B cell (primary cell): ENCODE measurements at regions not wholly inside any gene's neighbourhood (a gene's known extent, or its start where the extent isn't known, plus 50 kb on each side); places are given as distances from the start of the nearest gene placed in this dataset.

Experiments used
- ATAC-seq: fragments of 200-7000 bp; cut with Tn5 transposase; one replicate; pipeline ENCODE4 v1.10.0; 2021; ENCODE audit warnings: low read depth, mild to moderate bottlenecking, moderate number of reproducible peaks, moderate library complexity
- CTCF ChIA-PET: fragments of 350-600 bp; sonication (Branson Sonifier 250); formaldehyde crosslinking; loops from one replicate; lab custom pipeline; 2021; ENCODE audit warnings: antibody characterized with exemption, inconsistent platforms; lab: Charles Lee
- POLR2A ChIA-PET: fragments of 350-600 bp; sonication (Branson Sonifier 250); formaldehyde crosslinking; loops from one replicate; lab custom pipeline; 2021; ENCODE audit warnings: antibody characterized with exemption; lab: Charles Lee
- DNase-seq: peaks from one replicate; pipeline ENCODE4 v3.0.0; 2013
- H2AFZ ChIP-seq: 2 replicates; pipeline ENCODE4 v1.6.1; 2012; ENCODE audit warnings: mild to moderate bottlenecking, low read depth, low read length; ENCODE audit not compliant: insufficient read depth, poor library complexity, severe bottlenecking
- H3K27ac ChIP-seq, 2 donors: 1 replicate in 1 of 2; 2 replicates in 1 of 2; pipeline ENCODE4 v1.5.1; 2012 to 2013; ENCODE audit warnings: low read length in 2 of 2, mild to moderate bottlenecking in 2 of 2, moderate library complexity in 1 of 2
- H3K27me3 ChIP-seq, 4 experiments: fragments of 200-600 bp in 1 of 4; sonication (generic) in 1 of 4; replicated peaks in 1 of 4; 1 replicate in 2 of 4; 2 replicates in 2 of 4; pipeline versions ENCODE4 v1.6.1 to v1.7.0; 2013 to 2016; ENCODE audit warnings: low read length in 3 of 4, mild to moderate bottlenecking in 2 of 4, mixed read lengths in 1 of 4, moderate library complexity in 1 of 4; ENCODE audit not compliant: insufficient read depth in 4 of 4, control insufficient read depth in 3 of 4; ENCODE audit errors: control extremely low read depth in 1 of 4
- H3K36me3 ChIP-seq, 2 experiments: replicated peaks in 1 of 2; 1 replicate in 1 of 2; 2 replicates in 1 of 2; pipeline versions ENCODE4 v1.6.1 to v1.7.1; 2013; ENCODE audit warnings: low read length in 1 of 2; ENCODE audit not compliant: insufficient read depth in 2 of 2, control insufficient read depth in 1 of 2; ENCODE audit errors: control extremely low read depth in 1 of 2, extremely low read depth in 1 of 2
- H3K4me1 ChIP-seq, 2 donors: fragments of 200-600 bp in 1 of 2; sonication (generic) in 1 of 2; 1 replicate in 1 of 2; 2 replicates in 1 of 2; pipeline versions ENCODE4 v1.5.1 to v1.6.1; 2013 to 2017; ENCODE audit warnings: low read length in 2 of 2; ENCODE audit not compliant: control insufficient read depth in 2 of 2, insufficient read depth in 2 of 2
- H3K4me2 ChIP-seq: replicated peaks from 2 replicates; pipeline ENCODE3; 2012; ENCODE audit warnings: mild to moderate bottlenecking, low read depth, low read length; ENCODE audit not compliant: poor library complexity, severe bottlenecking
- H3K4me3 ChIP-seq, 5 experiments: fragments of 200-600 bp in 1 of 5; sonication (generic) in 1 of 5; 1 replicate in 3 of 5; 2 replicates in 2 of 5; pipeline versions ENCODE4 v1.5.1 to v1.7.0; 2011 to 2016; ENCODE audit warnings: low read length in 4 of 5, mild to moderate bottlenecking in 4 of 5, low read depth in 2 of 5, control low read depth in 1 of 5, moderate library complexity in 1 of 5; ENCODE audit not compliant: insufficient read depth in 1 of 5; ENCODE audit errors: control extremely low read depth in 1 of 5, extremely low read depth in 1 of 5
- H3K79me2 ChIP-seq: fragments of 200-600 bp; sonication (generic); one replicate; pipeline ENCODE4 v1.6.0; 2016; ENCODE audit warnings: low read length; ENCODE audit not compliant: control insufficient read depth, insufficient read depth
- H3K9ac ChIP-seq: fragments of 200-600 bp; sonication (generic); 2 replicates; pipeline ENCODE4 v1.6.1; 2017; ENCODE audit warnings: mild to moderate bottlenecking, low read length, moderate library complexity
- H3K9me3 ChIP-seq, 3 donors: one replicate each; pipeline versions ENCODE4 v1.6.1 to v1.7.1; 2013; ENCODE audit warnings: low read length in 2 of 3; ENCODE audit not compliant: control insufficient read depth in 2 of 3, insufficient read depth in 1 of 3; ENCODE audit errors: control extremely low read depth in 1 of 3
- H4K20me1 ChIP-seq: 2 replicates; pipeline ENCODE4 v1.6.0; 2012; ENCODE audit warnings: mild to moderate bottlenecking, low read length; ENCODE audit not compliant: insufficient read depth, control insufficient read depth, poor library complexity, severe bottlenecking
- H3K27ac Mint-ChIP-seq: one replicate; pipeline ENCODE4 v1.8.0; 2021; ENCODE audit warnings: mixed read lengths
- H3K27me3 Mint-ChIP-seq: one replicate; pipeline ENCODE4 v1.8.0; 2021; ENCODE audit warnings: mixed read lengths
- H3K4me1 Mint-ChIP-seq: one replicate; pipeline ENCODE4 v1.8.0; 2021; ENCODE audit warnings: mixed read lengths
- H3K4me3 Mint-ChIP-seq: one replicate; pipeline ENCODE4 v1.8.0; 2021; ENCODE audit warnings: mixed read lengths
- H3K9me3 Mint-ChIP-seq: one replicate; pipeline ENCODE4 v1.8.0; 2022; ENCODE audit warnings: mixed read lengths; ENCODE audit not compliant: insufficient read depth
- CTCF ChIP-seq: fragments of 200-600 bp; IDR thresholded peaks from one replicate; pipeline ENCODE4 v1.8.0; 2022; ENCODE audit warnings: antibody characterized with exemption, mild to moderate bottlenecking
- EZH2 ChIP-seq: IDR thresholded peaks from 2 replicates; pipeline ENCODE4 v1.6.1; 2012; ENCODE audit warnings: borderline replicate concordance, low read depth, mild to moderate bottlenecking, moderate library complexity, low read length; ENCODE audit not compliant: insufficient read depth, poor library complexity, severe bottlenecking
- WGBS: methylation state at CpG from one replicate; pipeline ENCODE4 v1.1.5; 2013; ENCODE audit warnings: missing lambda C conversion rate; ENCODE audit not compliant: insufficient coverage; 5-methylcytosine and 5-hydroxymethylcytosine counted together
- intact Hi-C: fragments of 100-400 bp; cut with micrococcal nuclease; formaldehyde crosslinking; loops from one replicate; pipeline ENCODE4 v1.10.0; 2022

DNA sequence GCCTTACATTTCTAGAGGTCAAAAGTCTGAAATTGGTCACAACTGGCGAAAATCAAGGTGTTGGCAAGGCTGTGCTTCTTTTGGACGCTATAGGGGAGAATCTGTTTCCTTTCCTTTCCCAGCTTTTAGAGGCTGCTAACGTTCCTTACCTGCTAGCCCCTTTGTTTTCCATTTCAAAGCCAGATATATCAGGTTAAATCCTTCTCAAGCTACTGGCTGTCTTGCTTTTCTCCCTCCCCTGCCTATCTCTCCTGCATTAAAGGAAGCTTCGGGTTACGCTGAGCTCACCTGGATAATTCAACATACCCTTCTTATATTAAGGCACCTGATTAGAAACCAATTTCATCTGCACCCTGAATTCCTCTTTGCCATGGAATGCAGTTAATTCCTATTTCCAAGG, 1569.7 kb upstream of the SLC10A2 start:
- H3K4me1 ChIP-seq = no peaks in the 10 kb centered on the region
- Mint-ChIP-seq H3K4me3 (no peak overlapping the region), H3K4me1 (no peaks in the 10 kb centered on the region), H3K27me3 (no peaks in the 10 kb centered on the region), H3K27ac (no peak overlapping the region), H3K9me3 (no peaks in the 10 kb centered on the region)
- H3K4me2 ChIP-seq = no peak overlapping the region
- H3K36me3 ChIP-seq = no peaks in the 10 kb centered on the region
- ATAC-seq (no peak), DNase-seq (no peak)
- 85% methylated on average over 5 of the region's 5 CpGs for WGBS
- CTCF ChIA-PET = no interaction called here
- H4K20me1 ChIP-seq = no peaks in the 10 kb centered on the region
- no peaks in the 10 kb centered on the region for H3K9me3 ChIP-seq
- intact Hi-C loops = no loop called here
- TF ChIP-seq EZH2 = no peak
- TF ChIP-seq CTCF = no peak
- no peaks in the 10 kb centered on the region for H3K27me3 ChIP-seq
- no peak overlapping the region for H3K4me3 ChIP-seq
- POLR2A ChIA-PET = no interaction called here
- no peak overlapping the region for H2AFZ ChIP-seq
- H3K9ac ChIP-seq = no peak overlapping the region
- no peaks in the 10 kb centered on the region for H3K79me2 ChIP-seq
- H3K27ac ChIP-seq = no peak overlapping the region

- POLR2A ChIA-PET = no interaction called here
- Histone ChIP-seq H2AFZ (no peak overlapping the region), H3K9ac (no peak overlapping the region), H3K27me3 (no peaks in the 10 kb centered on the region), H3K4me2 (no peak overlapping the region), H3K27ac (no peak overlapping the region), H4K20me1 (no peaks in the 10 kb centered on the region), H3K4me1 (no peaks in the 10 kb centered on the region), H3K4me3 (no peak overlapping the region), H3K79me2 (no peaks in the 10 kb centered on the region), H3K36me3 (no peaks in the 10 kb centered on the region), H3K9me3 (no peaks in the 10 kb centered on the region)
- Mint-ChIP-seq H3K4me1 (no peaks in the 10 kb centered on the region), H3K27ac (no peak overlapping the region), H3K27me3 (no peaks in the 10 kb centered on the region), H3K4me3 (no peak overlapping the region), H3K9me3 (no peaks in the 10 kb centered on the region)
- intact Hi-C loops = no loop called here
- no peak for ATAC-seq
- no peak for DNase-seq
- CTCF ChIA-PET = no interaction called here
- 70% methylated on average over 1 of the region's 2 CpGs for WGBS
- TF ChIP-seq EZH2 (no peak), CTCF (no peak)
Observed at GRCh38 chr13:104634016-104634415, 1567.8 kb upstream of the SLC10A2 start.
